GM23338 (cell line): ENCODE measurements at regions not wholly inside any gene's neighbourhood (a gene's known extent, or its start where the extent isn't known, plus 50 kb on each side); places are given as distances from the start of the nearest gene placed in this dataset.

Experiments
- ATAC-seq: fragments of 200-7000 bp; cut with Tn5 transposase; 3 replicates; pipeline ENCODE4 v1.9.1; 2020
- DNase-seq: peaks from one replicate; pipeline ENCODE4 v3.0.0-alpha.2; 2015; ENCODE audit warnings: low spot score
- H2AFZ ChIP-seq: fragments of 200-600 bp; sonication (generic); 2 replicates; pipeline ENCODE4 v1.8.0; 2016; ENCODE audit warnings: antibody characterized with exemption, mild to moderate bottlenecking, moderate library complexity
- H3F3A ChIP-seq: fragments of 200-600 bp; sonication (generic); replicated peaks from 2 replicates; pipeline ENCODE4 v1.8.0; 2017; ENCODE audit warnings: antibody characterized with exemption, mixed run types, low read depth
- H3K27ac ChIP-seq: fragments of 200-600 bp; sonication (generic); 2 replicates; pipeline ENCODE4 v1.6.1; 2016; ENCODE audit warnings: low read depth
- H3K27me3 ChIP-seq: fragments of 200-600 bp; sonication (generic); 2 replicates; pipeline ENCODE4 v1.8.0; 2016; ENCODE audit warnings: mild to moderate bottlenecking, mixed run types, moderate library complexity; ENCODE audit not compliant: insufficient read depth
- H3K36me3 ChIP-seq: fragments of 200-600 bp; sonication (generic); 2 replicates; pipeline ENCODE4 v1.8.0; 2016; ENCODE audit warnings: mild to moderate bottlenecking; ENCODE audit not compliant: insufficient read depth
- H3K4me1 ChIP-seq: fragments of 200-600 bp; sonication (generic); 2 replicates; pipeline ENCODE4 v1.8.0; 2016; ENCODE audit warnings: mild to moderate bottlenecking, moderate library complexity; ENCODE audit not compliant: insufficient read depth
- H3K4me2 ChIP-seq: fragments of 200-600 bp; sonication (generic); 2 replicates; pipeline ENCODE4 v1.7.1; 2017; ENCODE audit warnings: mixed run types
- H3K4me3 ChIP-seq: fragments of 200-600 bp; sonication (generic); 2 replicates; pipeline ENCODE4 v1.6.1; 2016; ENCODE audit warnings: mixed run types
- H3K79me2 ChIP-seq: fragments of 200-600 bp; sonication (generic); replicated peaks from 2 replicates; pipeline ENCODE4 v1.8.0; 2017; ENCODE audit warnings: mild to moderate bottlenecking; ENCODE audit not compliant: insufficient read depth
- H3K9me2 ChIP-seq: fragments of 200-600 bp; sonication (generic); 2 replicates; pipeline ENCODE4 v1.8.0; 2017; ENCODE audit not compliant: insufficient read depth
- H4K20me1 ChIP-seq: fragments of 200-600 bp; sonication (generic); replicated peaks from 2 replicates; pipeline ENCODE4 v1.8.0; 2017; ENCODE audit warnings: mild to moderate bottlenecking; ENCODE audit not compliant: insufficient read depth
- H3K27ac Mint-ChIP-seq: 2 replicates; pipeline ENCODE4 v1.8.0; 2020; ENCODE audit warnings: inconsistent platforms, mild to moderate bottlenecking, moderate library complexity, mixed read lengths
- H3K27me3 Mint-ChIP-seq: 3 replicates; pipeline ENCODE4 v1.8.0; 2022; ENCODE audit warnings: low read depth, mild to moderate bottlenecking, moderate library complexity, mixed read lengths, inconsistent platforms; ENCODE audit not compliant: insufficient read depth, poor library complexity
- H3K36me3 Mint-ChIP-seq: 3 replicates; pipeline ENCODE4 v1.8.0; 2021; ENCODE audit warnings: low read depth, mild to moderate bottlenecking, inconsistent platforms, moderate library complexity, mixed read lengths
- H3K4me1 Mint-ChIP-seq: 3 replicates; pipeline ENCODE4 v1.8.0; 2020; ENCODE audit warnings: mild to moderate bottlenecking, inconsistent platforms, mixed read lengths
- H3K4me3 Mint-ChIP-seq: 3 replicates; pipeline ENCODE4 v1.8.0; 2021; ENCODE audit warnings: moderate library complexity, mild to moderate bottlenecking, inconsistent platforms, mixed read lengths
- H3K9me3 Mint-ChIP-seq: 3 replicates; pipeline ENCODE4 v1.8.0; 2020; ENCODE audit warnings: moderate library complexity, mild to moderate bottlenecking, inconsistent platforms, mixed read lengths
- CREB1 ChIP-seq: fragments of 250-450 bp; sonication (Bioruptor Pico); IDR thresholded peaks from 2 replicates; pipeline ENCODE4 v1.5.0; 2020; ENCODE audit warnings: low read depth, mild to moderate bottlenecking, moderate library complexity
- CTCF ChIP-seq, 2 experiments: fragments of 200-600 bp in 1 of 2; sonication (generic) in 1 of 2; conservative IDR thresholded peaks; 2 replicates each; pipeline versions ENCODE4 v1.5.1 to v1.6.1; 2016 to 2017; ENCODE audit warnings: antibody characterized with exemption in 2 of 2, low read depth in 2 of 2, mild to moderate bottlenecking in 2 of 2, moderate library complexity in 1 of 2
- ETS1 ChIP-seq: IDR thresholded peaks from 2 replicates; pipeline ENCODE4 v1.6.1; 2016; ENCODE audit warnings: antibody characterized with exemption
- EZH2 ChIP-seq: fragments of 200-600 bp; sonication (generic); IDR thresholded peaks from one replicate; pipeline ENCODE4 v1.8.0; 2017; ENCODE audit warnings: antibody characterized with exemption, mild to moderate bottlenecking, low read depth; ENCODE audit not compliant: unreplicated experiment
- EZH2phosphoT487 ChIP-seq: fragments of 200-600 bp; sonication (generic); IDR thresholded peaks from one replicate; pipeline ENCODE4 v1.8.1; 2018; ENCODE audit warnings: antibody characterized with exemption; ENCODE audit not compliant: unreplicated experiment
- JUNB ChIP-seq: IDR thresholded peaks from one replicate; pipeline ENCODE4 v1.6.1; 2016; ENCODE audit warnings: antibody characterized with exemption; ENCODE audit not compliant: unreplicated experiment
- NANOG ChIP-seq: IDR thresholded peaks from 2 replicates; pipeline ENCODE4 v1.6.1; 2016; ENCODE audit warnings: antibody characterized with exemption, borderline replicate concordance
- POLR2AphosphoS5 ChIP-seq: IDR thresholded peaks from 2 replicates; pipeline ENCODE4 v1.6.1; 2016; ENCODE audit warnings: antibody characterized with exemption, low read depth
- STAT1 ChIP-seq: IDR thresholded peaks from one replicate; pipeline ENCODE4 v1.6.1; 2016; ENCODE audit warnings: antibody characterized with exemption; ENCODE audit not compliant: unreplicated experiment
- ZNF114 ChIP-seq: fragments of 250-450 bp; sonication (Bioruptor Pico); IDR thresholded peaks from 2 replicates; pipeline ENCODE4 v1.5.0; 2020; ENCODE audit warnings: mild to moderate bottlenecking, moderate library complexity
- ZNF331 ChIP-seq: fragments of 250-450 bp; sonication (Bioruptor Pico); IDR thresholded peaks from 2 replicates; pipeline ENCODE4 v1.5.0; 2020; ENCODE audit warnings: low read depth, mild to moderate bottlenecking, moderate library complexity
- TF ChIP-seq, protein P1 (sequence below): IDR thresholded peaks from one replicate; pipeline ENCODE4 v1.6.1; 2018; ENCODE audit warnings: antibody characterized with exemption; ENCODE audit not compliant: unreplicated experiment
- TF ChIP-seq, protein P2 (sequence below): fragments of 250-450 bp; sonication (Bioruptor Pico); IDR thresholded peaks from 2 replicates; pipeline ENCODE4 v1.5.0; 2020; ENCODE audit warnings: mild to moderate bottlenecking, moderate library complexity

- Mint-ChIP-seq H3K4me1 (peaks cover 2% of the 10 kb centered on the region; the same call in 1 of the 3 replicates), H3K27me3 (peaks cover 14% of the 10 kb centered on the region), H3K27ac (no peak overlapping the region), H3K36me3 (no peaks in the 10 kb centered on the region), H3K9me3 (no peaks in the 10 kb centered on the region), H3K4me3 (no peak overlapping the region)
- no peak for TF ChIP-seq ETS1
- no peak for TF ChIP-seq CREB1 (CRISPR knock-in tag)
- TF ChIP-seq STAT1, result no peak
- TF ChIP-seq EZH2, result no peak
- TF ChIP-seq, protein P1, sequence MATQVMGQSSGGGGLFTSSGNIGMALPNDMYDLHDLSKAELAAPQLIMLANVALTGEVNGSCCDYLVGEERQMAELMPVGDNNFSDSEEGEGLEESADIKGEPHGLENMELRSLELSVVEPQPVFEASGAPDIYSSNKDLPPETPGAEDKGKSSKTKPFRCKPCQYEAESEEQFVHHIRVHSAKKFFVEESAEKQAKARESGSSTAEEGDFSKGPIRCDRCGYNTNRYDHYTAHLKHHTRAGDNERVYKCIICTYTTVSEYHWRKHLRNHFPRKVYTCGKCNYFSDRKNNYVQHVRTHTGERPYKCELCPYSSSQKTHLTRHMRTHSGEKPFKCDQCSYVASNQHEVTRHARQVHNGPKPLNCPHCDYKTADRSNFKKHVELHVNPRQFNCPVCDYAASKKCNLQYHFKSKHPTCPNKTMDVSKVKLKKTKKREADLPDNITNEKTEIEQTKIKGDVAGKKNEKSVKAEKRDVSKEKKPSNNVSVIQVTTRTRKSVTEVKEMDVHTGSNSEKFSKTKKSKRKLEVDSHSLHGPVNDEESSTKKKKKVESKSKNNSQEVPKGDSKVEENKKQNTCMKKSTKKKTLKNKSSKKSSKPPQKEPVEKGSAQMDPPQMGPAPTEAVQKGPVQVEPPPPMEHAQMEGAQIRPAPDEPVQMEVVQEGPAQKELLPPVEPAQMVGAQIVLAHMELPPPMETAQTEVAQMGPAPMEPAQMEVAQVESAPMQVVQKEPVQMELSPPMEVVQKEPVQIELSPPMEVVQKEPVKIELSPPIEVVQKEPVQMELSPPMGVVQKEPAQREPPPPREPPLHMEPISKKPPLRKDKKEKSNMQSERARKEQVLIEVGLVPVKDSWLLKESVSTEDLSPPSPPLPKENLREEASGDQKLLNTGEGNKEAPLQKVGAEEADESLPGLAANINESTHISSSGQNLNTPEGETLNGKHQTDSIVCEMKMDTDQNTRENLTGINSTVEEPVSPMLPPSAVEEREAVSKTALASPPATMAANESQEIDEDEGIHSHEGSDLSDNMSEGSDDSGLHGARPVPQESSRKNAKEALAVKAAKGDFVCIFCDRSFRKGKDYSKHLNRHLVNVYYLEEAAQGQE, result no peak
- TF ChIP-seq CTCF (conservative IDR thresholded peaks at IDR 0.05; ENCODE audit: low read depth in 2 of 2), result no peak
- TF ChIP-seq, protein P2, sequence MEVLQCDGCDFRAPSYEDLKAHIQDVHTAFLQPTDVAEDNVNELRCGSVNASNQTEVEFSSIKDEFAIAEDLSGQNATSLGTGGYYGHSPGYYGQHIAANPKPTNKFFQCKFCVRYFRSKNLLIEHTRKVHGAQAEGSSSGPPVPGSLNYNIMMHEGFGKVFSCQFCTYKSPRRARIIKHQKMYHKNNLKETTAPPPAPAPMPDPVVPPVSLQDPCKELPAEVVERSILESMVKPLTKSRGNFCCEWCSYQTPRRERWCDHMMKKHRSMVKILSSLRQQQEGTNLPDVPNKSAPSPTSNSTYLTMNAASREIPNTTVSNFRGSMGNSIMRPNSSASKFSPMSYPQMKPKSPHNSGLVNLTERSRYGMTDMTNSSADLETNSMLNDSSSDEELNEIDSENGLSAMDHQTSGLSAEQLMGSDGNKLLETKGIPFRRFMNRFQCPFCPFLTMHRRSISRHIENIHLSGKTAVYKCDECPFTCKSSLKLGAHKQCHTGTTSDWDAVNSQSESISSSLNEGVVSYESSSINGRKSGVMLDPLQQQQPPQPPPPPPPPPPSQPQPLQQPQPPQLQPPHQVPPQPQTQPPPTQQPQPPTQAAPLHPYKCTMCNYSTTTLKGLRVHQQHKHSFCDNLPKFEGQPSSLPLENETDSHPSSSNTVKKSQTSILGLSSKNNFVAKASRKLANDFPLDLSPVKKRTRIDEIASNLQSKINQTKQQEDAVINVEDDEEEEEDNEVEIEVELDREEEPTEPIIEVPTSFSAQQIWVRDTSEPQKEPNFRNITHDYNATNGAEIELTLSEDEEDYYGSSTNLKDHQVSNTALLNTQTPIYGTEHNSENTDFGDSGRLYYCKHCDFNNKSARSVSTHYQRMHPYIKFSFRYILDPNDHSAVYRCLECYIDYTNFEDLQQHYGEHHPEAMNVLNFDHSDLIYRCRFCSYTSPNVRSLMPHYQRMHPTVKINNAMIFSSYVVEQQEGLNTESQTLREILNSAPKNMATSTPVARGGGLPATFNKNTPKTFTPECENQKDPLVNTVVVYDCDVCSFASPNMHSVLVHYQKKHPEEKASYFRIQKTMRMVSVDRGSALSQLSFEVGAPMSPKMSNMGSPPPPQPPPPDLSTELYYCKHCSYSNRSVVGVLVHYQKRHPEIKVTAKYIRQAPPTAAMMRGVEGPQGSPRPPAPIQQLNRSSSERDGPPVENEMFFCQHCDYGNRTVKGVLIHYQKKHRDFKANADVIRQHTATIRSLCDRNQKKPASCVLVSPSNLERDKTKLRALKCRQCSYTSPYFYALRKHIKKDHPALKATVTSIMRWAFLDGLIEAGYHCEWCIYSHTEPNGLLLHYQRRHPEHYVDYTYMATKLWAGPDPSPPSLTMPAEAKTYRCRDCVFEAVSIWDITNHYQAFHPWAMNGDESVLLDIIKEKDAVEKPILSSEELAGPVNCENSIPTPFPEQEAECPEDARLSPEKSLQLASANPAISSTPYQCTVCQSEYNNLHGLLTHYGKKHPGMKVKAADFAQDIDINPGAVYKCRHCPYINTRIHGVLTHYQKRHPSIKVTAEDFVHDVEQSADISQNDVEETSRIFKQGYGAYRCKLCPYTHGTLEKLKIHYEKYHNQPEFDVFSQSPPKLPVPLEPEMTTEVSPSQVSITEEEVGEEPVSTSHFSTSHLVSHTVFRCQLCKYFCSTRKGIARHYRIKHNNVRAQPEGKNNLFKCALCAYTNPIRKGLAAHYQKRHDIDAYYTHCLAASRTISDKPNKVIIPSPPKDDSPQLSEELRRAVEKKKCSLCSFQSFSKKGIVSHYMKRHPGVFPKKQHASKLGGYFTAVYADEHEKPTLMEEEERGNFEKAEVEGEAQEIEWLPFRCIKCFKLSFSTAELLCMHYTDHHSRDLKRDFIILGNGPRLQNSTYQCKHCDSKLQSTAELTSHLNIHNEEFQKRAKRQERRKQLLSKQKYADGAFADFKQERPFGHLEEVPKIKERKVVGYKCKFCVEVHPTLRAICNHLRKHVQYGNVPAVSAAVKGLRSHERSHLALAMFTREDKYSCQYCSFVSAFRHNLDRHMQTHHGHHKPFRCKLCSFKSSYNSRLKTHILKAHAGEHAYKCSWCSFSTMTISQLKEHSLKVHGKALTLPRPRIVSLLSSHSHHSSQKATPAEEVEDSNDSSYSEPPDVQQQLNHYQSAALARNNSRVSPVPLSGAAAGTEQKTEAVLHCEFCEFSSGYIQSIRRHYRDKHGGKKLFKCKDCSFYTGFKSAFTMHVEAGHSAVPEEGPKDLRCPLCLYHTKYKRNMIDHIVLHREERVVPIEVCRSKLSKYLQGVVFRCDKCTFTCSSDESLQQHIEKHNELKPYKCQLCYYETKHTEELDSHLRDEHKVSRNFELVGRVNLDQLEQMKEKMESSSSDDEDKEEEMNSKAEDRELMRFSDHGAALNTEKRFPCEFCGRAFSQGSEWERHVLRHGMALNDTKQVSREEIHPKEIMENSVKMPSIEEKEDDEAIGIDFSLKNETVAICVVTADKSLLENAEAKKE, result no peak
- no peak for TF ChIP-seq JUNB
- TF ChIP-seq EZH2phosphoT487, result no peak
- no peak for TF ChIP-seq POLR2AphosphoS5
- TF ChIP-seq ZNF114, result no peak
- TF ChIP-seq NANOG, result no peak
- TF ChIP-seq ZNF331 (CRISPR knock-in tag), result no peak
- Histone ChIP-seq H3F3A (no peaks in the 10 kb centered on the region), H3K27ac (no peak overlapping the region), H2AFZ (no peak overlapping the region), H3K79me2 (no peaks in the 10 kb centered on the region), H3K27me3 (no peaks in the 10 kb centered on the region), H3K4me1 (no peaks in the 10 kb centered on the region), H3K9me2 (no peaks in the 10 kb centered on the region), H3K4me2 (no peak overlapping the region), H3K36me3 (no peaks in the 10 kb centered on the region), H3K4me3 (no peak overlapping the region), H4K20me1 (no peaks in the 10 kb centered on the region)
- no peak for ATAC-seq
- DNase-seq, result no peak
Measured at GRCh38 chr5:135110785-135111596, 77.0 kb upstream of the PITX1 start.
